ENCODE measurements at regions not wholly inside any gene's neighbourhood (a gene's known extent, or its start where the extent isn't known, plus 50 kb on each side); places are given as distances from the start of the nearest gene placed in this dataset.

DNA sequence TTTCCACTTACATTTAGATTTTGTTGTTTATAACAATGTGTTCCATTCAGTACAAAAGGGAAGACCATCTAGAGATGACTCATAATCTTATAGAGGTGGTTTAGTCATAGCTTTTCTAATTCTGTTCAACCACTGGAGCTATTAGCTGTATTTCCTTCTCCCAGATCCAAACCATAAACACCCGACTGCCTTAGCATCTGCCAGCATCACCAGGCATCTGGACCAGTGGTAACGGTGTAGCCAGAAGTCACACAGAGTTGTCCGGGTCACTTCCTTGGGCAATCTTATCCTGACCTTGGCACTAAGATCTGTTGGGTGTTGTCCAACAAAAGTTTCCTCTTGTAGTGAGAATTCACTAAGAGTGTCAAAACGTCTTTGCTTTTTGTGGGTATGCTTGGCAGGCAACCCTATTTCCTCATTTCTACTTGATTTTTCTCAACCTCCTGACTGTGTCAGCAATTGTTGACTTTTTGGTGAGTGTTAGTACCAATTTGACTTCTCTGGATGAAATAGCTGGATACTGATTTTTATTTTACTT is 372.1 kb upstream of the B3GALT2 start:
- DNase-seq (ENCODE audit: low read depth): peak; percentile 3
- H3K4me3 ChIP-seq (ENCODE audit: low read length): no peak overlapping the region
- no peak for TF ChIP-seq CTCF (conservative IDR thresholded peaks at IDR 0.05; ENCODE audit: low read length)

DNA sequence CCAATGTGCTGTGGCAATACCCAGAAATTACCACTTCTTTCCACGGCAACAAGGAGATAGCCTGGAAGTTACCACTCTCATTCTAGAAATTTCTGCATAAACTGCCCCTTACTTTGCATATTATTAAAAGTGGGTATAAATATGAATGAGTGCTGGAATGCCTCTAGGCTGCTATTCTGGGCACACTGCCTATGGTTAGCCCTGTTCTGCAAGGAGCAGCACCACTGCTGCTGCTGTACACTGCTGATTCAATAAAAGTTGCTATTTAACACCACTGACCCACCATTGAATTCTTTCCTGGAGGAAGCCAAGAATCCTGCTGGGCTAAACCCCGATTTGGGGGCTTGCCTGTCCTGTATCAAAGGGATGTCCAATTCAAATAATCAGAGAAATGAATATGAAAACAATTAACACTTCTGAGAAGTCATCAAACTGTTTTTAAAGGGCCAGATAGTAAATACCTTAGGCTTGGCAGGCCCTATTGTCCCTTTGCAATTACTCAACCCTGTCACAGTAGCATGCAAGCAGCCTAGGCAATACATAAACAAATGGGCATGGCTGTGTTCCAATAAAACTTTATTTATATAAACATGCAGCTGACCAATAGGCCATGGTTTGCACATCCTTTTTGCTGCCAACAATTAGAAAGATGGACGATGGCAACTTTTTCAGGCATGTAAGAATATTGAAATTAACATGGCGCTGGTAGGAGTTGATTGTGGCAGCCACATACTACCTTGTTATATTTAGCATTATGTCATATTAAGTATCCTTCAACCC is 369.4 kb upstream of the B3GALT2 start:
- no peak for DNase-seq (ENCODE audit: low read depth)
- no peak overlapping the region for H3K4me3 ChIP-seq (ENCODE audit: low read length)
- TF ChIP-seq CTCF (conservative IDR thresholded peaks at IDR 0.05; ENCODE audit: low read length): no peak

DNA sequence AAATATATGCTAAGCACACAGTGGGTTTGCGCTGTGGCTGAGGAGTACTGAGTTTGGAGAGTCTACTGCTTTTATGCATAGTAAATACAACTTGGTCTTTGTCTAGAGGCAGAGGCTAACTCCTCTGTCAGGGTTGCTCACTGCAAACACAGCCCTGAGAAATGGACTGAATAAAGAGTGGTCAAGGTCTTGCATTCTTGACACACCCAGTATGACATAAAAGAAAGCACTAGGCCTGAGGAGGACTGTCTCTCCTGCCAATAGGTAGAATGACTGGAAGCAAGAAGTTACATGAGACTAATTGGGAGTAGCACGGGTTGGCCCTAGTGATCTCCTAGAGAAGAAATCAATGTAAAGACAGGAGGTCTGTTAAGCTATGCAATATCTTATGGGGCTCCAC is 367.2 kb upstream of the B3GALT2 start:
- H3K4me3 ChIP-seq (ENCODE audit: low read length): no peak overlapping the region
- no peak for TF ChIP-seq CTCF (conservative IDR thresholded peaks at IDR 0.05; ENCODE audit: low read length)

GRCh38 chr1:193552274-193552673 is 365.9 kb upstream of the B3GALT2 start:
- no peak for TF ChIP-seq CTCF (conservative IDR thresholded peaks at IDR 0.05; ENCODE audit: low read length)
- no peak for DNase-seq (ENCODE audit: low read depth)
- H3K4me3 ChIP-seq (ENCODE audit: low read length): no peak overlapping the region

More for the DNA sequence above, 367.2 kb upstream of the B3GALT2 start:
- no peak for DNase-seq (ENCODE audit: low read depth)

DNA sequence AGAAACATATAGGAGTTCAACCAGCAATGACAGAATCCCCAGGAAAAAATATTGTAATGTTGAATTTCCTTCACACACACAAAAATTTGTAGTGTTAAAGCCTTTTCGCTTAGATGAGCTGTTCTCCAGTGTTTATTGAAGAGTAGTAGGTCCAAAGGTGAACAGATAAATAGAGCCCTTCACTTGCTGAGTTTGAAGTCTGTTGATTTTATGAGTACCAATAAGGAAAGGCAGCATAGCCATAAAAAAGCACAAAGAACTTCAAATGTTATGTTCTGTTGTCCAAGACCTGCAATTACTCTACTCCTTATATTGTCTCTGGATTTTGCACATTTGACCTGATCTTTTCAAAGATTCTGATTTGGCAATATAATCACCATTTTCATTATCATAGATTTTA is 362.7 kb upstream of the B3GALT2 start:
- TF ChIP-seq CTCF (conservative IDR thresholded peaks at IDR 0.05; ENCODE audit: low read length): no peak
- H3K4me3 ChIP-seq (ENCODE audit: low read length): no peak overlapping the region
- DNase-seq (ENCODE audit: low read depth): no peak

GRCh38 chr1:193545171-193545570 is 358.8 kb upstream of the B3GALT2 start:
- DNase-seq (ENCODE audit: low read depth): no peak
- no peak for TF ChIP-seq CTCF (conservative IDR thresholded peaks at IDR 0.05; ENCODE audit: low read length)

DNA sequence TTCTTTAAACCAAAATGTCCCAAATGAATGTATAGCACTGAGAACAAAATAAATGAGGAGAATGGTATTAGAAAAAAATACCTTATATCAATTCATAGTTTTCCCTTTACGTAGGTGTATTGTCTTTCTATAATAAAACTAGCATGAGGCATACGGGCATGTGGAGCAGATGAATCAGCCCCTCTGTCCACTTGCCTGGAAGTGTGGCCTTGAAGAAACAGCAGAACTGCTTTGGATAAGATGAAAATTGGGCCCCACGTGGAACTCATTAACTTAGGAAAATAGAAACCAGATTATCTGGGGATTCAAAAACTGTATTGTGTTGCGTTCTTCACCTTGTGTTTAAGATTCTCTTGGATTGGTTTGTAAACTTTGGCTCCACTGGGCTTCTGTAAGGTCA is 356.8 kb upstream of the B3GALT2 start:
- peak; percentile 15 for DNase-seq (ENCODE audit: low read depth)
- no peak overlapping the region for H3K4me3 ChIP-seq (ENCODE audit: low read length)
- TF ChIP-seq CTCF (conservative IDR thresholded peaks at IDR 0.05; ENCODE audit: low read length): no peak

More at GRCh38 chr1:193545171-193545570, 358.8 kb upstream of the B3GALT2 start:
- H3K4me3 ChIP-seq (ENCODE audit: low read length): no peak overlapping the region
